HL-60 (cell line): ENCODE measurements at regions not wholly inside any gene's neighbourhood (a gene's known extent, or its start where the extent isn't known, plus 50 kb on each side); places are given as distances from the start of the nearest gene placed in this dataset.

Source experiments
- DNase-seq, 2 experiments: peaks; one replicate each; pipeline ENCODE4 v3.0.0-alpha.2; 2010 to 2020; ENCODE audit warnings: low read depth in 1 of 2, low spot score in 1 of 2
- H3K27ac ChIP-seq: fragments of 250-450 bp; sonication (Bioruptor Pico); replicated peaks from 2 replicates; pipeline ENCODE4 v1.5.1; 2020; ENCODE audit warnings: mild to moderate bottlenecking, moderate library complexity
- H3K27me3 ChIP-seq: fragments of 250-450 bp; sonication (Bioruptor Pico); 2 replicates; pipeline ENCODE4 v1.5.1; 2021; ENCODE audit warnings: mild to moderate bottlenecking, moderate library complexity; ENCODE audit not compliant: insufficient read depth, poor library complexity, severe bottlenecking
- H3K4me3 ChIP-seq: replicated peaks from 2 replicates; pipeline ENCODE4 v1.5.1; 2011; ENCODE audit warnings: mild to moderate bottlenecking, control low read depth, low read length; ENCODE audit not compliant: insufficient read depth
- GABPA ChIP-seq: IDR thresholded peaks from 2 replicates; pipeline ENCODE4 v1.6.1; 2012; ENCODE audit warnings: low read depth
- POLR2AphosphoS5 ChIP-seq: IDR thresholded peaks from 2 replicates; pipeline ENCODE4 v1.6.1; 2012; ENCODE audit warnings: low read depth
- REST ChIP-seq: IDR thresholded peaks from 2 replicates; pipeline ENCODE4 v1.6.1; 2012; ENCODE audit warnings: low read depth; ENCODE audit not compliant: insufficient replicate concordance
- SPI1 ChIP-seq: IDR thresholded peaks from 2 replicates; pipeline ENCODE4 v1.6.1; 2012; ENCODE audit warnings: low read depth, mild to moderate bottlenecking, borderline replicate concordance
- TF ChIP-seq, protein P1 (sequence below): IDR thresholded peaks from one replicate; pipeline ENCODE4 v1.5.1; 2011; ENCODE audit warnings: low read length, control low read depth, inconsistent platforms; ENCODE audit not compliant: insufficient read depth

- TF ChIP-seq, protein P1, sequence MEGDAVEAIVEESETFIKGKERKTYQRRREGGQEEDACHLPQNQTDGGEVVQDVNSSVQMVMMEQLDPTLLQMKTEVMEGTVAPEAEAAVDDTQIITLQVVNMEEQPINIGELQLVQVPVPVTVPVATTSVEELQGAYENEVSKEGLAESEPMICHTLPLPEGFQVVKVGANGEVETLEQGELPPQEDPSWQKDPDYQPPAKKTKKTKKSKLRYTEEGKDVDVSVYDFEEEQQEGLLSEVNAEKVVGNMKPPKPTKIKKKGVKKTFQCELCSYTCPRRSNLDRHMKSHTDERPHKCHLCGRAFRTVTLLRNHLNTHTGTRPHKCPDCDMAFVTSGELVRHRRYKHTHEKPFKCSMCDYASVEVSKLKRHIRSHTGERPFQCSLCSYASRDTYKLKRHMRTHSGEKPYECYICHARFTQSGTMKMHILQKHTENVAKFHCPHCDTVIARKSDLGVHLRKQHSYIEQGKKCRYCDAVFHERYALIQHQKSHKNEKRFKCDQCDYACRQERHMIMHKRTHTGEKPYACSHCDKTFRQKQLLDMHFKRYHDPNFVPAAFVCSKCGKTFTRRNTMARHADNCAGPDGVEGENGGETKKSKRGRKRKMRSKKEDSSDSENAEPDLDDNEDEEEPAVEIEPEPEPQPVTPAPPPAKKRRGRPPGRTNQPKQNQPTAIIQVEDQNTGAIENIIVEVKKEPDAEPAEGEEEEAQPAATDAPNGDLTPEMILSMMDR = no peak
- TF ChIP-seq REST = no peak
- DNase-seq = no peak
- Histone ChIP-seq H3K27ac (no peak overlapping the region), H3K27me3 (peaks cover 2% of the 10 kb centered on the region), H3K4me3 (no peak overlapping the region)
These were observed 61.9 kb upstream of the PARP11 start for GRCh38 chr12:3935078-3935477.

GRCh38 chr12:3933819-3934192, 60.6 kb upstream of the PARP11 start:
- H3K27me3 ChIP-seq = peaks cover 2% of the 10 kb centered on the region
- no peak overlapping the region for H3K4me3 ChIP-seq
- TF ChIP-seq REST = no peak
- no peak for TF ChIP-seq POLR2AphosphoS5
- TF ChIP-seq, protein P1 = no peak
- TF ChIP-seq SPI1 = no peak
- TF ChIP-seq GABPA = no peak
- DNase-seq = no peak
- H3K27ac ChIP-seq = no peak overlapping the region

- Histone ChIP-seq H3K27me3 (peaks cover 2% of the 10 kb centered on the region), H3K27ac (no peak overlapping the region), H3K4me3 (no peak overlapping the region)
- TF ChIP-seq REST (no peak), POLR2AphosphoS5 (no peak), GABPA (no peak), SPI1 (no peak)
- TF ChIP-seq, protein P1 = no peak
- DNase-seq = no peak
These were observed 60.0 kb upstream of the PARP11 start for GRCh38 chr12:3933074-3933818.
